DND-41 (cell line): ENCODE measurements at regions not wholly inside any gene's neighbourhood (a gene's known extent, or its start where the extent isn't known, plus 50 kb on each side); places are given as distances from the start of the nearest gene placed in this dataset.

Source experiments
- ATAC-seq: fragments of 200-7000 bp; cut with Tn5 transposase; 3 replicates; pipeline ENCODE4 v1.9.1; 2021; ENCODE audit warnings: low read depth; ENCODE audit not compliant: insufficient read depth
- DNase-seq: peaks from one replicate; pipeline ENCODE4 v3.0.0-alpha.2; 2020
- H2AFZ ChIP-seq: 2 replicates; pipeline ENCODE4 v1.6.0; 2012; ENCODE audit warnings: low read depth, low read length
- H3K27ac ChIP-seq: 2 replicates; pipeline ENCODE4 v1.5.1; 2012; ENCODE audit warnings: low read length, inconsistent platforms
- H3K27me3 ChIP-seq: fragments of 200-600 bp; sonication (generic); 2 replicates; pipeline ENCODE4 v1.6.0; 2012; ENCODE audit warnings: low read length, mild to moderate bottlenecking, inconsistent platforms; ENCODE audit not compliant: insufficient read depth, poor library complexity
- H3K36me3 ChIP-seq: 2 replicates; pipeline ENCODE4 v1.5.1; 2012; ENCODE audit warnings: low read length, inconsistent platforms; ENCODE audit not compliant: insufficient read depth
- H3K4me1 ChIP-seq: 2 replicates; pipeline ENCODE4 v1.5.1; 2012; ENCODE audit warnings: mild to moderate bottlenecking, low read length; ENCODE audit not compliant: insufficient read depth
- H3K4me2 ChIP-seq: 2 replicates; pipeline ENCODE4 v1.6.0; 2012; ENCODE audit warnings: mild to moderate bottlenecking, moderate library complexity, low read length, inconsistent platforms; ENCODE audit not compliant: insufficient read depth
- H3K4me3 ChIP-seq, 2 experiments: fragments of 200-600 bp in 1 of 2; shearing (Covaris generic) in 1 of 2; 2 replicates each; pipeline ENCODE4 v1.5.1; 2012 to 2016; ENCODE audit warnings: inconsistent platforms in 2 of 2, low read length in 2 of 2, mild to moderate bottlenecking in 2 of 2, low read depth in 1 of 2, moderate library complexity in 1 of 2
- H3K79me2 ChIP-seq: 2 replicates; pipeline ENCODE4 v1.6.0; 2012; ENCODE audit warnings: low read length, inconsistent platforms; ENCODE audit not compliant: insufficient read depth
- H3K9ac ChIP-seq: 2 replicates; pipeline ENCODE4 v1.6.0; 2012; ENCODE audit warnings: low read depth, mild to moderate bottlenecking, inconsistent platforms, low read length, moderate library complexity
- H3K9me3 ChIP-seq: 2 replicates; pipeline ENCODE4 v1.5.1; 2012; ENCODE audit warnings: low read length, moderate library complexity, mild to moderate bottlenecking, inconsistent platforms; ENCODE audit not compliant: insufficient read depth, severe bottlenecking
- H4K20me1 ChIP-seq: 2 replicates; pipeline ENCODE4 v1.6.0; 2012; ENCODE audit warnings: low read length; ENCODE audit not compliant: insufficient read depth
- CTCF ChIP-seq: IDR thresholded peaks from 2 replicates; pipeline ENCODE4 v1.5.1; 2012; ENCODE audit warnings: borderline replicate concordance, low read length, moderate library complexity, mild to moderate bottlenecking; ENCODE audit not compliant: poor library complexity, severe bottlenecking; ENCODE audit errors: extremely low read depth
- EZH2 ChIP-seq: IDR thresholded peaks from 3 replicates; pipeline ENCODE4 v1.6.1; 2012; ENCODE audit warnings: borderline replicate concordance, low read depth, mild to moderate bottlenecking, moderate library complexity, low read length, inconsistent platforms; ENCODE audit not compliant: severe bottlenecking

DNA sequence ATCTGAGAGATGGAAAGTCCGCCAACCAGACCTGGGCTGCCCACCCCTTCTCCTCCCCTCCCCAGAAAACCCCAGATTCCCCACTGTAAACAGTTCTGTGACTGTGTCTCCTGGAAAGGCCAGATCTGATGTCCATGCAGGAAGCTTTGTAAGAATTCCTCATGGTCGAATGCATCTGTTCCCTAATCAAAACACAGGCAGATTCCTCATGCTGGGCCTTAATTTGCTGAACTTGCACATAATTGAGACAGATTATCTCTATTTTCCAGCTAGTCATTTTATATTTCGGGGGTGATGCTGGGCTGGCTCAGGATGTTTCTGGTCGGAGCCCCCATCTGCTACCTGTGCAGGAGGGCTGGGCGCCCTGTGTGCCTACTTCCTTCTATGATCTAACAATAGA lies 233.6 kb upstream of the ASIC2 start:
- Histone ChIP-seq H3K27me3 (no peaks in the 10 kb centered on the region), H3K27ac (no peak overlapping the region), H3K4me2 (no peak overlapping the region), H3K36me3 (no peaks in the 10 kb centered on the region), H4K20me1 (no peaks in the 10 kb centered on the region), H3K4me3 (no peak overlapping the region), H2AFZ (no peak overlapping the region), H3K9me3 (no peaks in the 10 kb centered on the region), H3K4me1 (no peaks in the 10 kb centered on the region), H3K9ac (no peak overlapping the region), H3K79me2 (no peaks in the 10 kb centered on the region)
- DNase-seq (no peak), ATAC-seq (no peak)
- no peak for TF ChIP-seq CTCF
- TF ChIP-seq EZH2, result no peak

DNA sequence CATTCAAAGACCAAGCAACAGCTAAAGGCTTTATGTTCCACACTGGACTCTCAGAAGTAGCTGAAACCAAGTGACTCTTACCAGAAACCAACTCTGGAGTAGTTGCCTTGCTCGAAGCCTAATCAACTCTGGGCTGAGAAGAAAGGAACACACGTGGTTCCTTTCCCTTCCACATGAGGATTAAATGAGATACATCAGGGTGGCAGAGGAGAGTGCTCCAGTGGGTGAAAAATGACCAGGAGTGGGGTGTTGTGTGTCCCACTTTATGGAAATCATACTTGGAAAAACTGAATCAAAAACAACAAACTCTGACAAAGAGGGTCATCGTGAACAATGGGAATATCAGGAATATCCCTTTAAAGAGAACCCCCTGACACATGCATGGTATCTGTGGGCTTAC lies 234.2 kb upstream of the ASIC2 start:
- Histone ChIP-seq H3K4me2 (no peak overlapping the region), H3K79me2 (no peaks in the 10 kb centered on the region), H3K9me3 (no peaks in the 10 kb centered on the region), H3K27me3 (no peaks in the 10 kb centered on the region), H4K20me1 (no peaks in the 10 kb centered on the region), H2AFZ (no peak overlapping the region), H3K4me3 (no peak overlapping the region), H3K27ac (no peak overlapping the region), H3K9ac (no peak overlapping the region), H3K36me3 (no peaks in the 10 kb centered on the region), H3K4me1 (no peaks in the 10 kb centered on the region)
- TF ChIP-seq CTCF (no peak), EZH2 (no peak)
- ATAC-seq (no peak), DNase-seq (no peak)

GRCh38 chr17:33528846-33529245 lies 235.8 kb upstream of the ASIC2 start:
- H3K9ac ChIP-seq, result no peak overlapping the region
- no peaks in the 10 kb centered on the region for H3K36me3 ChIP-seq
- DNase-seq (no peak), ATAC-seq (no peak)
- TF ChIP-seq EZH2, result no peak
- TF ChIP-seq CTCF, result no peak
- H4K20me1 ChIP-seq, result no peaks in the 10 kb centered on the region
- no peaks in the 10 kb centered on the region for H3K9me3 ChIP-seq
- H3K4me3 ChIP-seq, result no peak overlapping the region
- no peak overlapping the region for H2AFZ ChIP-seq
- H3K79me2 ChIP-seq, result no peaks in the 10 kb centered on the region
- no peak overlapping the region for H3K4me2 ChIP-seq
- H3K27me3 ChIP-seq, result no peaks in the 10 kb centered on the region
- no peaks in the 10 kb centered on the region for H3K4me1 ChIP-seq
- H3K27ac ChIP-seq, result no peak overlapping the region

DNA sequence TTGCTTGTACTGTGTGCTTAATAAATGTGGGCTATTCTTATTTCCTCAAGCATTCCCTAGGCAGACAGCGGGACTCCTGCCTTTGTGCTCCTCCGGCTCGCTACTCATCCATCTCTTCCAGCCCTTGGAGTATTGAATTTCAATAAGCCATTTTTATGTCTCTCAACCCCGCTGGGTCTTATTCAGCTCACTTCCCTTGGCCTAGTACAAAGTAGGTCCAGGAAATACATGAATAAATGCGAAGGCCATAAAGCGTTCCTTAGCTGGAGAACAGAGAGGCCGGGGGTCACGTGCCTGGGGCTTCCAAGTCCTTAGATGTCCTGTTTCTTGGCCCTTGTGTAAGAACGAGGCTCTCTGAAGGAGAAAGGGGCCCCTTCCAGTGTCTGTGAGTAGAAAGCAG lies 236.7 kb upstream of the ASIC2 start:
- TF ChIP-seq EZH2 (no peak), CTCF (no peak)
- Histone ChIP-seq H3K4me1 (no peaks in the 10 kb centered on the region), H2AFZ (no peak overlapping the region), H3K36me3 (no peaks in the 10 kb centered on the region), H3K4me3 (no peak overlapping the region), H3K27me3 (no peaks in the 10 kb centered on the region), H4K20me1 (no peaks in the 10 kb centered on the region), H3K4me2 (no peak overlapping the region), H3K9ac (no peak overlapping the region), H3K27ac (no peak overlapping the region), H3K9me3 (no peaks in the 10 kb centered on the region), H3K79me2 (no peaks in the 10 kb centered on the region)
- ATAC-seq, result no peak
- DNase-seq, result no peak
